ENCODE measurements at regions not wholly inside any gene's neighbourhood (a gene's known extent, or its start where the extent isn't known, plus 50 kb on each side); places are given as distances from the start of the nearest gene placed in this dataset.
"Not testable (repeated sequence)": the region's sequence is repeated elsewhere in the genome, so short reads cannot be mapped to it uniquely, and the experiment has no call there.

DNA sequence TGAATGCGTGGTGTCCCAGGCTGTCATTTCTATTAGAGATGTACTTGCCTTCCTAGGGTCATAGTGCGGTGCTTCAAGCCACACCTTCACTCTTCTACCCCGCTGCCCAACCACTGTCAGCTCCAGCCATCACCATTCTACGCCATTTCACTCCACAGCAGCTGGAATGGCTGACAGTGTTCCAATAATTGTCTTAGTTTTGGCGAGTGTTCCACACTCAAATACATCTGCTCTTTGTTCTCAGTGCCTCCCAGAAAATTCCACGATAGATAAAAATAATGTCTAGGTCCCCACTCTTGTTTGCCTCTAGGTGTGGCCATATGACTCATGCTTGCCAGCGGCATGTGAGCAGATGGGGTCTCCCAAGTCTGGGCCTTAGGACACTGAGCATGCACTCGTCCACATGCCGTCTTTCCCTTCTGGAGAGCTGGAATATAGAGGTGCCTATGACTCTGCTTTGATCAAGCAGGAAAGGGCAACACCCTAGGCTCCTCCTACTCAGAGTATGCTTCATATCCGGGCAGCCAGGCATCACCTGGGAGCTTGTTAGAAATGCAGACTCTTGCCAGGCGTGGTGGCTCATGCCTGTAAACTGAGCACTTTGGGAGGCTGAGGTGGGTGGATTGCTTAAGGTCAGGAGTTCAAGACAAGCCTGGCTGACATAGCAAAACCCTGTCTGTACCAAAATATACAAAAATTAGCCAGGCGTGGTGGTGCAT, 163.0 kb downstream of the BRMS1L start:
- peak; percentile 51 for DNase-seq (ENCODE audit: low spot score)

DNA sequence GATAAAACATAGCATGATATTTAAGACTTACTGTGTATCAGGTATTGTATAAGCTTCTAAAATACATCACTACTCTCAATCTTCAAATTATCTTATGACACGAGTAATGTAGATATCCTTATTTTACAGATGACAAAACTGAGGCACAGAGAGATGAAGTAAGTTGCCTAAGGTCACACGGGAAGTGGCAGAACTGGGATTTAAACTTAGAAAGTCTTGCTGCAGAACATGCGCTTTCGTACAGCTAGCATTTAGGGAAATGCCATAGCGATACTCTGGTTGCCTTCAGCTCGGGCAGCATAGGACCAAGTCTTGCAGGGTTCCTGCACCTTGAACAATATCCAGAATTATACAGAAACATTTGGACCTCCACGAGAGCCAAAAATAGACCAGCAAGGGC, 162.4 kb downstream of the BRMS1L start:
- DNase-seq (ENCODE audit: low spot score) = no peak

DNA sequence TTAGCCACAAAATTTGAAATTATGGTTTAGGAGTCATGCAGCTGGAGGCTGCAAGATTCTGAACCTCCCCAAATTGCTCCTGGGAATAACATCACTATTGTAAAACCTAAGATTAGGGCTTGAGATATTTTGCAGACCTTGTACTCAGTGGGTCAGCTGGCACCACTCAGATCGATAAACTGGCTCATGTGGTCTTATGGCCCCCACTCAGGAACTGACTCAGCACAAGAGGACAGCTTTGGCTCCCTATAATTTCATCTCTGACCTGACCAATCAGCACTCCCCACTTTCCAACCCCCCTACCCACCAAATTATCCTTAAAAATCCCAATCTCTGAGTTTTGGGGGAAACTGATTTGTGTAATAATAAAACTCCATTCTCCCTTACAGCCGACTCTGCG, 161.6 kb downstream of the BRMS1L start:
- DNase-seq (ENCODE audit: low spot score) = no peak

DNA sequence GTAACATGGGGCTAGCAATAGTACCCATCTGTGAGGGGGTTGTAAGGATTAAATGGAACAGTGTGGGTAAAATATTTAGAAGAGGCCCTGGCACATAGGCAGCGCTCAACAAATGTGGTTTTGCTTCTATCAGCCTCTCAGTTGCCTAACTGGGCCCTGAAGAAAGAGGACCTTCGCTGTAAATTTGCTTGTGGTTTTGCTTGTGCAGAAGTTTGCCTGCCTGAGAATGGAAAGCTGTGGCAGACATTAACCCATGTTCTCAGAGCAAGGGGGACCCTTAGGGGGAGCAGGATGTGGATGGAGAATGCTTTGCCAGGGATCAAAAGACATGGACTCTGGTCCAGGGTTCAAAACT, 160.1 kb downstream of the BRMS1L start:
- no peak for DNase-seq (ENCODE audit: low spot score)

DNA sequence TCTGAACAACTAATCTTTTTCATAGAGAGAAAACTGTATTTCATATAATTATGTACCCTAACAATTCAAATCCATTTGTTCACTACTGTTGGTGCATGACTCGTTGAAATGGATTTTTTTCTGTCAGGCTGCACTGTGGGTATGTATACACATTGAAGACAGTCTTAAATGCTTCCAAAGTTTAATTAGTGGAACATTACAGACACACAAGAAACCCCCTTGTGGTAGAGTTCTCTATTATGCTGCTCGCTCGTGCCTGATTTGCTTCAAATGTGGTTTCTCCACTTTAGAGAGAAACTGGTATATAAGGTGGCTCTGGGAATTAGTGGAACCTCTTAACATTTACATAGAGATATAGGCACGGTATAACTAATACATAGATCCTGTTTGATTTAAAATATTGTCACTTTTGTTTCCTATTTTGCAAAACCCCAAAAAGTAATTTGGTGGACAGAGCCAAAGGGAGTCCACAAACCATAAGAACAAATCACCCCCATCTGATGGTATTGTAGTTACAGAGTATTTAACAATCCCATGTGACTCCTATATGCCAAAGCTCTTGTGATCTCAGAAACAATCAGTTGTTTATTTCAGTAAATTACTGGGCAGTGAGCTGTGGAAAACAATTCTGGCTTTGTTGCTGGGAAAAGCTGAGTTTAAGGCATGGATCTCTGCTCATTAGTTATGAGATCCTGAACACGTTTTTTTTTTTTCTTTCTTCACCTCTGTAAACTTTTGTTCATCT, 159.5 kb downstream of the BRMS1L start:
- DNase-seq (ENCODE audit: low spot score) = peak; percentile 9

DNA sequence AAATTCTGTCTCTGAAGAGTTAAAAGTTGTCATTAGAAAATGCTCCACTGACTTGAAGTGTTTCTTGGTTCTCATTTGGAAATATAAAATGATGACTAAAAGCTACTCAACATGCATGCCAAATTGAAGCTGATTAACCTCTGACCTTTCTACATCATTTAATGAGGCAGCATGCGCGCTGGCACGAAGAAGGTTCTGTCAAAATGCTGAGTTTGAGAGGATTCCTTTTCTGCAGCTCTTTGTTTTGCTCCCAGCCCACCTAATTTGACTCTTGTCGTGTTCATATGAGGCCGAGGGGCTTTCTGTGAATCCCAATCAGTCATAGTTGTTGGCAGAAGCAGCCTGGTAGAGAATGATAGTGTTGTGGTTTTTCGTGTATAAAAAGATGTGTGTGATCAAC, 153.4 kb downstream of the BRMS1L start:
- no peak for DNase-seq (ENCODE audit: low spot score)

DNA sequence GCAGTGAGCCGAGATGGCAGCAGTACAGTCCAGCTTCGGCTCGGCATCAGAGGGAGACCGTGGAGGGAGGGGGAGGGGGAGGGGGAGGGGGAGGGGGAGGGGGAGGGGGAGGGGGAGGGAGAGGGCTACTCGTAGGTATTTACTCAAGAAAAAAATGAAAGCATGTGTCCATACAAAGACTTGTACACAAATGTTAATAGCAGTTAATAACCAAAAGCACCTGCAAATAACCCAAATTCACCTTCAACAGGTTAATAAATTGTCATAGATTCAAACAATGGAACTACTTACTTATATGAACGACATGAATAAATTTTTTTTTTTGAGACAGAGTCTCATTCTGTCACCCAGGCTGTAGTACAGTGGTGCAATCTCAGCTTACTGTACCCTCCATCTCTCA, 152.4 kb downstream of the BRMS1L start:
- DNase-seq (ENCODE audit: low spot score) = no peak

DNA sequence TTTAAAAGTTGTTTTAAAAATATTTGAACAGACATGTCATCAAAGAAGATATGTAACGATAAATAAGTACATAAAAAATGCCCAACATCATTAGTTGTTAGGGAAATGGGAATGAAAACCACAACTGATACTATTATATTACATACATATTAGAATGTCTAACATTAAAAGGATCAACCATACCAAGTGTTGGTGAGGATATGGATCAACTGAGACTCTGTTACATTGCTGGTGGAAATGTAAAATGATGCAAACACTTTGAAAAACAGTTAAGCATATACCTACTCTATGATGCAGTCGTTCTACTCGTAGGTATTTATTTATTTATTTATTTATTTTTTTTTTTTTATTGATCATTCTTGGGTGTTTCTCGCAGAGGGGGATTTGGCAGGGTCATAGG, 149.7 kb downstream of the BRMS1L start:
- no peak for DNase-seq (ENCODE audit: low spot score)

DNA sequence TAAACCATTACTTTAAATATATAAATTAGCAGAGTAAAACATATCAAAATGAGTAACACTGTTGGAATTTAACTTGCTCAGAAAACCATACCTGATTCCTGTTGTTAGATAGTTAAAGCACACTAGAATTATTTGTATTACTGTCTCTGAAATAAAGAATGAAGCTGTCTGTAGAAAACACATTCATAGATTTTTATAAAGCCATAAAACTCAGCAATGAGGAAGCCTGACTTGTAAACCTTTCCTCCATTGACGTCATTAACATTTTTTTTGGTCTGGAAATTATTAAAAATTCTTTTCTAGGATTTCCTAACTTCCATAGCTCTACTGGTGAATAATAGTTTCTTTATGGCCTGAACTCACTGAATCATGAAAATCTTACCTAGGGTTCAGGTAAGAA, 147.6 kb downstream of the BRMS1L start:
- peak; percentile 17 for DNase-seq (ENCODE audit: low spot score)

DNA sequence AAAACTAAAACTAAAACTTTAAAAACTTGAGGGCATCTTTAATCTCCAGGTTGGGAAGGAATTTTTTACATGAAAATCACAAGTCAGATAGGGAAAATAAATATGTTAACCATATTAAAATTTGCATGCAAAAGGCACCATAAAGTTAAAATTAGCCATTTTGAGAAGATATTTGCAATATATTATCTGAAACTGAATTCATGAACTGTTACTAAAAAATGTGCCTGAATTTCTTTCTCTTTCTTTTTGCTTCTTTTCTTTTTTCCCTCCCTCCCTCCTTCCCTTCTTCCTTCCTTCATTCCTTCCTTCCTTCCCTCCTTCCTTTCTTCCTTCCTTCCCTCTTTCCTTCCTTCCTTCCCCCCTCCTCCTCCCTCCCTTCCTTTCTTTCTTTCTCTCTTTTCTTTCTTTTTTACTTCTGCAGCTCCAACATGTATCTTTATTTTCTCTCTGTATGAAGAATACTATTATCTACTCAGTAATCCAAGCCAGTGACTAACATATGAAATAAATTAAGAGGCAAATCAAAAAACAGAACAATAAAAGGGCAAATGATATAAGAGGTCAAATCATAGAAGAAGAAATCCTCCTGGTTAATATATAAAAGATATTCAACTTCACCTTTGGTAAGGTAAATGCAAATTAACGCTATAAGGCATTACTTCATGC, 146.0 kb downstream of the BRMS1L start:
- no peak for DNase-seq (ENCODE audit: low spot score)

DNA sequence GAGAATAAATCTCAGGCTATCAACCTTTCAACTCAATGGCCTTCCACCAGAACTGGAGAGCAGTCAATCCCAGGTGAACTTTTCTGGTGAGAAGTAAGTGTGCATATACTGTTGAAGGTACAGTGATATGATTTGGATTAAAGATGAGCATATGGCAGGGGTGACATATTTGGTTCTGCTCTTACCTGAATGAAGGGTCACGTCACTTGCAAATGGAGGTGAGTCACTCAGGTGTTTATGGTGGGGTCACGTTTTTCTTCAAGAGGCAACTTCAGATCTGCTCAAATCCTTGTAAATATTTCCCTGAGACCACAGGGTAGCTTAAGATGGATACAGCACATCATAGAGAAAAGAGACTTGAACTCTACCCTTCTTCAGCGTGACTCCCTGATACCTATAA, 143.2 kb downstream of the BRMS1L start:
- no peak for DNase-seq (ENCODE audit: low spot score)

DNA sequence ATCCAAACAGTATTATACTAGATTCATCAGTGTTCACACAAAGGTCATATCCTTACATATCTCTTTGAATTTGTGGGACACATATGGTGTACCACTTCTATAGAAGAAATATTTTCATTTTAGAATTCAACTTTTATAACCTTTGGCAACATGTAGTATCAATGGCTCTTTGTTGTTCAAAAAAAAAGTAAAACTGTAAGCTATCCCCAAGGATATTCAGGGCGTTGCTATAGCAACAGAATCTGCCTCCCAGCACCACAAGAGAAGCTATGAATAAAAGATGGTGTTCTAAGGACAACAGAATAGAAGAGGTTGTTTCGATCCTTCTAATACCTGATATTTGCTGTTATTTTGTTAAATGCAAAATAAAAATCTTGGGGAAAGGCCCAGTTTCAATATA, 139.3 kb downstream of the BRMS1L start:
- DNase-seq (ENCODE audit: low spot score) = no peak

DNA sequence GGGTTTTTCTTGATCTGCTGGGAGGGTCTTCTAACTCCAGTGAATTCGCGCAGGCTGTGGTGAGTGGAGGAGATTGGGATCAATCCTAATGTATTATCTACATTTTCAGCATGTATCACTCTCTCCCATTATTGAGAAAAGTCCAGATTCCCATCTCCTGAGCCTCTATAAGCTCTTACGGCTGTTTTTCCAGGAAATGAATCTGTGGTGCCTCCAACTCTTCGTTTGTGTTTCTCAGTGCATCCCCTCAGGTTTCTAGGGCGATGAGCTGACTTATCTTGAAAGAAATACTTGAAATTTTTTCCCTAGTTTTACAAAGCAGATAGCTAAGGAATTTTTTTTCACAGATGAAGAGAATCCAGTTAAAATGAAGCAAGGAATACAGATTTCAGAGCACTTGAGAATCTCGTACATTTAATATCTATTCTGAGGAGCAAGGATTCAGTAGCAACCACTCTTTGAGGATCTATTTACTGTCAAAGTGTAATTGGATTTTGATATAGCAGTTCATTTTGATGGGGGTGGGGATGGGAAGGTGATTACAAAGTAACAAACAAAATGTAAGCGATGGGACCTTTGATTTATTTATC, 138.7 kb downstream of the BRMS1L start:
- DNase-seq (ENCODE audit: low spot score) = no peak

DNA sequence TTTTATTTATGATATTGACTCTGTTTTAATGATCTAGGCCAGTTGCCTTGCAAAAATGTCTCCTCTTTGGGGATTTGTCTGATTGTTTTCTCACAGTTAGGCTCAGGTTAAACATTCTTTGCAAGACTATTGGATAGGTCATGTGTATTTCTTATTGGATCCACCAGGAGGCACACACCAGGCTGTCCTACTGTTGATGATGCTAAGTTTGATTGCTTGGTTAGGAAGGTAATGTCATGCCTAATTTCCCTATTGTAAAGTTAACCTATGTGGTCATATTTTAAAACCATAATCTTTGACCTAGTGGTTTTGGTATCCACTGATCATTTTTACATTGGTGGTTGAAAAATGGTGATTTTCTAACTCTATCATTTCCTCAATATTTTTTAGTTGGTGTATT, 137.1 kb downstream of the BRMS1L start:
- peak; percentile 31 for DNase-seq (ENCODE audit: low spot score)

DNA sequence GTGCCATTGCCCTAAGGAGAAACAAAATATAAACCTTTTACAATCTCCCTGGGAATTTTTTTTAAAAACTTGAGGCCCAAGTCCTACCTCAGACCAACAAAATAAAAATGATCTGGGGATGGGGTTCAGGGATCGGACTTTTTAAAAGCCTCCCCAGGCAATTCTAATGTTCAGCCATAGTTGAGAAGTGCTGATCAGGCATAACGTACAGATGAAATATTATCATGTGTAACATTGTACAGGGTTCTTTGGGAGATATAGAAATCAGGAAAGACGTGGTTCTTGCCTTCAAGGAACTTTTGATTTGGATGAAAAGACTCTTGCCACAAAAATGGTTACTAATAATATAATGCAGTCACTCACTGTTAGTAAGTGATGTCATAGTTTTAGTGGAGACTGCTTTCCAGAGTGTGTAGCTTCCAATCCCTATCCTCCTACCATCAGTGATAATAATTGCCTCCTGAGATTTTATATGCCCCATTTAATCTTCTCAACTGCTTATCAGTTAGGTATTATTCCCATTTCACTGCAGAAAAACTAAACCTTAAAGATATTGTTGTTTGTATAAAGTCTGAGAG, 135.6 kb downstream of the BRMS1L start:
- no peak for DNase-seq (ENCODE audit: low spot score)

DNA sequence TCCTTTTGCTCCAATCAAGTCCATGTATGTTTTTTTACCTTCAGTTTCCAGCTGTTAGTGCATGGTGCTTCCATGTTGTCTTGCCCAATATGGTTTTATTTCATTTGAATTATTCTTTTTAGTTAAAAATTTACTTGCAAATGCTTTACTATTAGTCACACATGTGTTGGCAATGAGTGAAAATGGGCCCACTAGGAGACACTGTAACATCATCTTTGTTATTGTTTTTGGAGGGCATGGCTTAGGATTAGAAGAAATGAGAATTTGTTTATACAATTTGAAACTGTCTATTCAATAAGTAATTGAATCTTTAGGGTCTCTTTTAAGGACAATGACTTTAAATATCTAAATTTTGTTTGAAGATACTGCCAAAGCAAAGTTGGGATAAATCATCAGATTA, 133.7 kb downstream of the BRMS1L start:
- DNase-seq (ENCODE audit: low spot score) = peak; percentile 44

DNA sequence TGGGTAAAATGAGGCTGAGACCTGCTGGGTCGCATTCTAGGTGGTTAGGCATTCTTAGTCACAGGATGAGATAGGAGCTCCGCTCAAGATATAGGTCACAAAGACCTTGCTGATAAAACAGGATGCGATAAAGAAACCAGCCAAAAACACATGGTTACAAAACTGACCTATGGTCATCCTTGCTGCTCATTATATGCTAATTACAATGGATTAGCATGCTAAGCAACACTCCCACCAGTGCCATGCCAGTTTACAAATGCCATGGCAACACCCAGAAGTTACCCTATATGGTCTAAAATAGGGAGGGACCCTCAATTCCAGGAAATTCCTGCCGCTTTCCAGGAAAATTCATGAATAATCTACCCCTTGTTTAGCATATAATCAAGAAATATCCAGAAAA, 132.4 kb downstream of the BRMS1L start:
- no peak for DNase-seq (ENCODE audit: low spot score)

DNA sequence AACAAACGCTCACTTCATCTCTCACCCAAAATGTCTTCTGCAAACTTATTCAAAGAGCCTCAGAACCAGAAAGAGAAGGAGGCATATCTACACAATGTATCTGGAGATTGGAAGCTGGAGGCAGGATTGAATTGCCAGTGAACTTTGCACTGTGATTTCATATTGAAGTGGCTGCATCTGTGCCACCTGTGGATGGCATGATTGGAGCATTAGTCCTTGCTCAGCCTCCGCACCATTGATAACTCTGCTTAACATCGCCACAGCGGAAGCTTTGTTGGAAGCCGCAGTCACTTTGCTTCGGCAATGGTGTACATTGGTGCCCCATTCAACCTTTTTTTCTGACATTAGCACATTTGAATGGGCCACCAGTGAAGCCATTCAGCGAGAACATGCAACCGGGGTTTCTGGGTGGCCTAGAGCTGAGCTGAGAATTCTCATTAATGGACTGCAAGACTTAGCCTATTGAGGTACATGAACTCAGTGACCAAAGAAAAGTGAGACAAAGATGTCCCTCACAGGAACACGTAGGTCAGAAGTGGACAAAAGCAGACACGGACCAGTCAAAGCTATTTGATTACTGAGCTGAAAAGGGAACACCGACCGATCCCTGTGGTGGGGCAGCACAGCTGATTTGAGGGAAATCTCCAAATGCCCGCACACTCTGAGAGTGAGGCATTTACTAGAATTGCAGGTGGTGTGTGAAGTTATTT, 130.4 kb downstream of the BRMS1L start:
- no peak for DNase-seq (ENCODE audit: low spot score)

DNA sequence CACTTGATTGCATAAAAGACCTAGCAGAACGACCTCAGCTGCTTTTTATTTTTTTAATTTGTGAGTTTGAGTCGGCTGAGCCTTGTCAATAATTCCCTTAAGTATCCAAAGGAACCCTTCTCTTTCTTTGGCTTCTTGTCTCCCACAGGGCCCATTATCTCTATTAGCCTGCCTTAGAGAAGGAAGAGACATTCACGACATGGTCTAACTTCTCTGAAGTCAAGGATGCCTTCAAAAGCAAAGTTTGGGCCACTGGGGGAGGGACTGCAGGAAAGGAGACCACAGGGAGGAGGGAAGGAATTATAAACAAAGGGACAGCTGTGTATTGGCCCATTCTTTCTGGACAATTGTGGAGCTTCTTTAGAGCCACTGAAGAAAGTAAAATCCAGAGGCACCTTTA, 126.4 kb downstream of the BRMS1L start:
- DNase-seq (ENCODE audit: low spot score) = no peak

DNA sequence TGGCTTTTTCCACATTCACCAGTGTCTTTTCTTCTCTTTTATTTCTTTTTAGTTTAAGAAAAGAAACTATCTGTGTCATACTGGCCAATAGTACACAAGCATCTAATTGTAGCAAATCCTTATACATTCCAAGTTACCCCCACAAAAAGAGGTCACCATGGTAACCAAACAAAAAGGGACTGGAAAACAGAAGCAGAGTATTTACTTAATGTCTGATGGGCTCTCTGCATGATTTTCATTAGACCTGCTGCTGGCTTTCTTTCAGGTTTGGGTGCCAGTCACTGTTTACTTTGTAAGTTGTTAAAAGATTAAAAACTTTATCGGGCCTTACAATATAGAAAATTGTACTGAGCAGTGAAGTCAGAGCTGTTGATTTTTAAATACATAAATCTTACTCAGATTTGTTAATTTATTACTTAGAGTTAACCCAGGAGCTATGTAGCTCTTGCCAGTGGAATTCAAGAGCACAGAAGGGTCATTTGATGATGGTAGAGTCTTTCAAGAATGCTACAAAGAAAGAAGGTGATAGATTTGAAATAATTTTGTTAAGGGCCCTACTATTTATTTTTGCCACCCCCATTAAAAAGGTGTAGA, 123.9 kb downstream of the BRMS1L start:
- peak; percentile 6 for DNase-seq (ENCODE audit: low spot score)

DNA sequence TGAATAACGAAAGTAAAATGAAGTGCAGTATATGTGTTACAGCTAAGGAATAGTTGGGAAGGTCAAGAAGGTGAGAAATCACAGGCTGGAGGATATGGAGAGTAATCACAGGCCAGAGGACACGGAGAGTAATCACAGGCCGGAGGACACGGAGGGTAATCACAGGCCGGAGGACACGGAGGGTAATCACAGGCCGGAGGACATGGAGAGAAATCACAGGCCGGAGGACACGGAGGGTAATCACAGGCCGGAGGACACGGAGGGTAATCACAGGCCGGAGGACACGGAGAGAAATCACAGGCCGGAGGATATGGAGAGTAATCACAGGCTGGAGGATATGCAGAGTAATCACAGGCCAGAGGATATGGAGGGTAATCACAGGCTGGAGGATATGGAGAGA, 121.8 kb downstream of the BRMS1L start:
- DNase-seq (ENCODE audit: low spot score) = not testable (repeated sequence)

DNA sequence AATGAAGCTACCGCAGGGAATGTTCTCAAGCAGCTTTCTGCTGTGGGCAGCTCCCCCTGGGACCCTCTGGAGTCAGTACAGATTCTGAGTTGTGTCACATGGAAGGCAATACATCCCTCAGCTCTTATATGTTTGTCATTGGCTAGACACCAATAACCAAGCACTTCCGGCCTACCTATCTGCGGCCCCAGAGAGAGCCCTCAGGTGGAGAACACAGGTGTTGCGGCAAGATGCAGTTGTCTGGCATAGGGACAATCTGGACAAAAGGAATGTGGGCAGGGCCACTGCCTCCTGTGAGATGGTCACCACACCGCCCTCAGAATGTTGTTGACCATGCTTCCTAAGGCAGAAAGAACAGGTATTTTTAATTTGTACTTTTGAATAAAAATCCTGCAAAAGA, 118.7 kb downstream of the BRMS1L start:
- DNase-seq (ENCODE audit: low spot score) = peak; percentile 58

Data from kidney tubule cell (primary cell).